GM23338 (cell line): ENCODE measurements at regions not wholly inside any gene's neighbourhood (a gene's known extent, or its start where the extent isn't known, plus 50 kb on each side); places are given as distances from the start of the nearest gene placed in this dataset.

ENCODE experiments used
- ATAC-seq: fragments of 200-7000 bp; cut with Tn5 transposase; 3 replicates; pipeline ENCODE4 v1.9.1; 2020
- DNase-seq: peaks from one replicate; pipeline ENCODE4 v3.0.0-alpha.2; 2015; ENCODE audit warnings: low spot score
- H2AFZ ChIP-seq: fragments of 200-600 bp; sonication (generic); 2 replicates; pipeline ENCODE4 v1.8.0; 2016; ENCODE audit warnings: antibody characterized with exemption, mild to moderate bottlenecking, moderate library complexity
- H3F3A ChIP-seq: fragments of 200-600 bp; sonication (generic); replicated peaks from 2 replicates; pipeline ENCODE4 v1.8.0; 2017; ENCODE audit warnings: antibody characterized with exemption, mixed run types, low read depth
- H3K27ac ChIP-seq: fragments of 200-600 bp; sonication (generic); 2 replicates; pipeline ENCODE4 v1.6.1; 2016; ENCODE audit warnings: low read depth
- H3K27me3 ChIP-seq: fragments of 200-600 bp; sonication (generic); 2 replicates; pipeline ENCODE4 v1.8.0; 2016; ENCODE audit warnings: mild to moderate bottlenecking, mixed run types, moderate library complexity; ENCODE audit not compliant: insufficient read depth
- H3K36me3 ChIP-seq: fragments of 200-600 bp; sonication (generic); 2 replicates; pipeline ENCODE4 v1.8.0; 2016; ENCODE audit warnings: mild to moderate bottlenecking; ENCODE audit not compliant: insufficient read depth
- H3K4me1 ChIP-seq: fragments of 200-600 bp; sonication (generic); 2 replicates; pipeline ENCODE4 v1.8.0; 2016; ENCODE audit warnings: mild to moderate bottlenecking, moderate library complexity; ENCODE audit not compliant: insufficient read depth
- H3K4me2 ChIP-seq: fragments of 200-600 bp; sonication (generic); 2 replicates; pipeline ENCODE4 v1.7.1; 2017; ENCODE audit warnings: mixed run types
- H3K4me3 ChIP-seq: fragments of 200-600 bp; sonication (generic); 2 replicates; pipeline ENCODE4 v1.6.1; 2016; ENCODE audit warnings: mixed run types
- H3K79me2 ChIP-seq: fragments of 200-600 bp; sonication (generic); replicated peaks from 2 replicates; pipeline ENCODE4 v1.8.0; 2017; ENCODE audit warnings: mild to moderate bottlenecking; ENCODE audit not compliant: insufficient read depth
- H3K9me2 ChIP-seq: fragments of 200-600 bp; sonication (generic); 2 replicates; pipeline ENCODE4 v1.8.0; 2017; ENCODE audit not compliant: insufficient read depth
- H4K20me1 ChIP-seq: fragments of 200-600 bp; sonication (generic); replicated peaks from 2 replicates; pipeline ENCODE4 v1.8.0; 2017; ENCODE audit warnings: mild to moderate bottlenecking; ENCODE audit not compliant: insufficient read depth
- H3K27ac Mint-ChIP-seq: 2 replicates; pipeline ENCODE4 v1.8.0; 2020; ENCODE audit warnings: inconsistent platforms, mild to moderate bottlenecking, moderate library complexity, mixed read lengths
- H3K27me3 Mint-ChIP-seq: 3 replicates; pipeline ENCODE4 v1.8.0; 2022; ENCODE audit warnings: low read depth, mild to moderate bottlenecking, moderate library complexity, mixed read lengths, inconsistent platforms; ENCODE audit not compliant: insufficient read depth, poor library complexity
- H3K36me3 Mint-ChIP-seq: 3 replicates; pipeline ENCODE4 v1.8.0; 2021; ENCODE audit warnings: low read depth, mild to moderate bottlenecking, inconsistent platforms, moderate library complexity, mixed read lengths
- H3K4me1 Mint-ChIP-seq: 3 replicates; pipeline ENCODE4 v1.8.0; 2020; ENCODE audit warnings: mild to moderate bottlenecking, inconsistent platforms, mixed read lengths
- H3K4me3 Mint-ChIP-seq: 3 replicates; pipeline ENCODE4 v1.8.0; 2021; ENCODE audit warnings: moderate library complexity, mild to moderate bottlenecking, inconsistent platforms, mixed read lengths
- H3K9me3 Mint-ChIP-seq: 3 replicates; pipeline ENCODE4 v1.8.0; 2020; ENCODE audit warnings: moderate library complexity, mild to moderate bottlenecking, inconsistent platforms, mixed read lengths
- EZH2phosphoT487 ChIP-seq: fragments of 200-600 bp; sonication (generic); IDR thresholded peaks from one replicate; pipeline ENCODE4 v1.8.1; 2018; ENCODE audit warnings: antibody characterized with exemption; ENCODE audit not compliant: unreplicated experiment
- TF ChIP-seq, protein P1 (sequence below): fragments of 250-450 bp; sonication (Bioruptor Pico); IDR thresholded peaks from 2 replicates; pipeline ENCODE4 v1.5.0; 2020; ENCODE audit warnings: mild to moderate bottlenecking, moderate library complexity

DNA sequence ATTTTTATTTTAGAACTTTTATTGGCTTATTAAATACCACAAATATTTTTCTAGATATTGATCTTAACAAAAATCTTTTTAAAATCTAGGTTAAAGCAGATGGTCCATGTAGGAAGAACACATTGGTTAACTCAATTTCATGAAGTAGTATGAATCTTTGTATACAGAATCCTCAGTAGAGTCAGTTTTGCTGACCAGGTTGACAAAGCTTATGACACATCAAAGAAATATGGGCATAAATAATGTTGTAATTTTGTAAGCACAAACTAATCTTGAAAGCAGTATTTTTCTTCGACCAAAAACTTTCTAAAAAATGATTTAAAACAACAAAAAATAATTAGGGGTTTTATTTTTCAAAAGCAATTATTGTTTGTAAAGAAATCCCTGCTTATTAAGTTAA lies 479.3 kb upstream of the PCDH10 start:
- Histone ChIP-seq H3K4me3 (no peak overlapping the region), H3F3A (no peaks in the 10 kb centered on the region), H3K27ac (no peak overlapping the region), H3K36me3 (no peaks in the 10 kb centered on the region), H4K20me1 (no peaks in the 10 kb centered on the region), H3K79me2 (no peaks in the 10 kb centered on the region), H3K4me1 (no peaks in the 10 kb centered on the region), H3K9me2 (no peaks in the 10 kb centered on the region), H3K4me2 (no peak overlapping the region), H3K27me3 (no peaks in the 10 kb centered on the region), H2AFZ (no peak overlapping the region)
- no peak for DNase-seq
- TF ChIP-seq, protein P1, sequence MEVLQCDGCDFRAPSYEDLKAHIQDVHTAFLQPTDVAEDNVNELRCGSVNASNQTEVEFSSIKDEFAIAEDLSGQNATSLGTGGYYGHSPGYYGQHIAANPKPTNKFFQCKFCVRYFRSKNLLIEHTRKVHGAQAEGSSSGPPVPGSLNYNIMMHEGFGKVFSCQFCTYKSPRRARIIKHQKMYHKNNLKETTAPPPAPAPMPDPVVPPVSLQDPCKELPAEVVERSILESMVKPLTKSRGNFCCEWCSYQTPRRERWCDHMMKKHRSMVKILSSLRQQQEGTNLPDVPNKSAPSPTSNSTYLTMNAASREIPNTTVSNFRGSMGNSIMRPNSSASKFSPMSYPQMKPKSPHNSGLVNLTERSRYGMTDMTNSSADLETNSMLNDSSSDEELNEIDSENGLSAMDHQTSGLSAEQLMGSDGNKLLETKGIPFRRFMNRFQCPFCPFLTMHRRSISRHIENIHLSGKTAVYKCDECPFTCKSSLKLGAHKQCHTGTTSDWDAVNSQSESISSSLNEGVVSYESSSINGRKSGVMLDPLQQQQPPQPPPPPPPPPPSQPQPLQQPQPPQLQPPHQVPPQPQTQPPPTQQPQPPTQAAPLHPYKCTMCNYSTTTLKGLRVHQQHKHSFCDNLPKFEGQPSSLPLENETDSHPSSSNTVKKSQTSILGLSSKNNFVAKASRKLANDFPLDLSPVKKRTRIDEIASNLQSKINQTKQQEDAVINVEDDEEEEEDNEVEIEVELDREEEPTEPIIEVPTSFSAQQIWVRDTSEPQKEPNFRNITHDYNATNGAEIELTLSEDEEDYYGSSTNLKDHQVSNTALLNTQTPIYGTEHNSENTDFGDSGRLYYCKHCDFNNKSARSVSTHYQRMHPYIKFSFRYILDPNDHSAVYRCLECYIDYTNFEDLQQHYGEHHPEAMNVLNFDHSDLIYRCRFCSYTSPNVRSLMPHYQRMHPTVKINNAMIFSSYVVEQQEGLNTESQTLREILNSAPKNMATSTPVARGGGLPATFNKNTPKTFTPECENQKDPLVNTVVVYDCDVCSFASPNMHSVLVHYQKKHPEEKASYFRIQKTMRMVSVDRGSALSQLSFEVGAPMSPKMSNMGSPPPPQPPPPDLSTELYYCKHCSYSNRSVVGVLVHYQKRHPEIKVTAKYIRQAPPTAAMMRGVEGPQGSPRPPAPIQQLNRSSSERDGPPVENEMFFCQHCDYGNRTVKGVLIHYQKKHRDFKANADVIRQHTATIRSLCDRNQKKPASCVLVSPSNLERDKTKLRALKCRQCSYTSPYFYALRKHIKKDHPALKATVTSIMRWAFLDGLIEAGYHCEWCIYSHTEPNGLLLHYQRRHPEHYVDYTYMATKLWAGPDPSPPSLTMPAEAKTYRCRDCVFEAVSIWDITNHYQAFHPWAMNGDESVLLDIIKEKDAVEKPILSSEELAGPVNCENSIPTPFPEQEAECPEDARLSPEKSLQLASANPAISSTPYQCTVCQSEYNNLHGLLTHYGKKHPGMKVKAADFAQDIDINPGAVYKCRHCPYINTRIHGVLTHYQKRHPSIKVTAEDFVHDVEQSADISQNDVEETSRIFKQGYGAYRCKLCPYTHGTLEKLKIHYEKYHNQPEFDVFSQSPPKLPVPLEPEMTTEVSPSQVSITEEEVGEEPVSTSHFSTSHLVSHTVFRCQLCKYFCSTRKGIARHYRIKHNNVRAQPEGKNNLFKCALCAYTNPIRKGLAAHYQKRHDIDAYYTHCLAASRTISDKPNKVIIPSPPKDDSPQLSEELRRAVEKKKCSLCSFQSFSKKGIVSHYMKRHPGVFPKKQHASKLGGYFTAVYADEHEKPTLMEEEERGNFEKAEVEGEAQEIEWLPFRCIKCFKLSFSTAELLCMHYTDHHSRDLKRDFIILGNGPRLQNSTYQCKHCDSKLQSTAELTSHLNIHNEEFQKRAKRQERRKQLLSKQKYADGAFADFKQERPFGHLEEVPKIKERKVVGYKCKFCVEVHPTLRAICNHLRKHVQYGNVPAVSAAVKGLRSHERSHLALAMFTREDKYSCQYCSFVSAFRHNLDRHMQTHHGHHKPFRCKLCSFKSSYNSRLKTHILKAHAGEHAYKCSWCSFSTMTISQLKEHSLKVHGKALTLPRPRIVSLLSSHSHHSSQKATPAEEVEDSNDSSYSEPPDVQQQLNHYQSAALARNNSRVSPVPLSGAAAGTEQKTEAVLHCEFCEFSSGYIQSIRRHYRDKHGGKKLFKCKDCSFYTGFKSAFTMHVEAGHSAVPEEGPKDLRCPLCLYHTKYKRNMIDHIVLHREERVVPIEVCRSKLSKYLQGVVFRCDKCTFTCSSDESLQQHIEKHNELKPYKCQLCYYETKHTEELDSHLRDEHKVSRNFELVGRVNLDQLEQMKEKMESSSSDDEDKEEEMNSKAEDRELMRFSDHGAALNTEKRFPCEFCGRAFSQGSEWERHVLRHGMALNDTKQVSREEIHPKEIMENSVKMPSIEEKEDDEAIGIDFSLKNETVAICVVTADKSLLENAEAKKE (CRISPR knock-in tag): no peak
- Mint-ChIP-seq H3K9me3 (peaks cover 7% of the 10 kb centered on the region; the same call in 2 of the 3 replicates), H3K27ac (no peak overlapping the region), H3K4me3 (no peak overlapping the region), H3K27me3 (peaks cover 1% of the 10 kb centered on the region), H3K36me3 (peaks cover 3% of the 10 kb centered on the region; the same call in 1 of the 3 replicates), H3K4me1 (no peaks in the 10 kb centered on the region)
- no peak for ATAC-seq

DNA sequence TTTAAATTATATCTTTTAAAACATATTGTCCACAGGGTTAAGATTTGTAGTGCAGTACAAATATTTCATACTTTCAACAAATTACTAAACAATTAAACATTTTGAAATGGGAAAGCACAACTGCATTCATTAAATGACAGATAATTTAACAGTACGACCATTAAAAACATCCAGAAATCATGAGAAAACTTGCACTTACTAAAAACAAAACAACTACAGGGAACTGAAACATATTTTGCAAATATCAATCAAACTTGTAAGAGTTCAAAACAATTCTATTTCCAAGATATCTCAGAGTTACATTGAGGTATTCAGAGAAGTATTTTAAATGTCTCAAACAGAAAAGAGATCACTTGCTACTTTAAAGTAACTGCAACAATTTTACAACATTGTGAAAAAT lies 478.5 kb upstream of the PCDH10 start:
- no peaks in the 10 kb centered on the region for H3K79me2 ChIP-seq
- peaks cover 1% of the 10 kb centered on the region for H3K27me3 Mint-ChIP-seq

More for the DNA sequence above, 478.5 kb upstream of the PCDH10 start:
- H3K4me3 Mint-ChIP-seq: no peak overlapping the region
- H3K36me3 ChIP-seq: no peaks in the 10 kb centered on the region
- no peak overlapping the region for H3K27ac ChIP-seq
- peaks cover 3% of the 10 kb centered on the region; the same call in 1 of the 3 replicates for H3K36me3 Mint-ChIP-seq
- no peak overlapping the region for H3K4me2 ChIP-seq
- H3K27me3 ChIP-seq: no peaks in the 10 kb centered on the region
- TF ChIP-seq EZH2phosphoT487: no peak
- H3F3A ChIP-seq: no peaks in the 10 kb centered on the region
- DNase-seq (no peak), ATAC-seq (no peak)
- H3K9me2 ChIP-seq: no peaks in the 10 kb centered on the region
- H2AFZ ChIP-seq: no peak overlapping the region
- no peaks in the 10 kb centered on the region for H4K20me1 ChIP-seq
- H3K4me1 ChIP-seq: no peaks in the 10 kb centered on the region
- H3K4me3 ChIP-seq: no peak overlapping the region
- no peak overlapping the region for H3K27ac Mint-ChIP-seq
- H3K4me1 Mint-ChIP-seq: no peaks in the 10 kb centered on the region
- H3K9me3 Mint-ChIP-seq: peaks cover 7% of the 10 kb centered on the region; the same call in 2 of the 3 replicates
